ENCODE measurements at regions not wholly inside any gene's neighbourhood (a gene's known extent, or its start where the extent isn't known, plus 50 kb on each side); places are given as distances from the start of the nearest gene placed in this dataset.

DNA sequence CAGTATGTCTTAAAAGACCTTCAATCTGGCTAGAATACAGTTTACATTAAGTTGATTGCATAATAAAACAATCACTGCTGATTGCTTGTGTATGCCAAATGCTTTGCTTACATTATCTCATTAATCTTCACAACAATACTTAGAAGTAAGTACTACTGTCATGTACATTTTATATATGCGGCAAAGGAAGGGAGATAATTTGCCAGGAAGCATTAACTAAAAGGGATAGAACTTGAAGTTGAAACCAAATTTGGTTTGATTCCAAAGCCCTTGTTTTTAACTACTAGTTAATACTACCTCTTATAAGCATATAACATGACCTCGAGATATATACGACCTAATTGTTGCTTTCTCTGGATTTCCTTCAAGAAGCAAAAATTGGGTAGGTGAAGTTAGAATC, 155.8 kb downstream of the NTMT2 start:
- no peak overlapping the region for H3K14ac ChIP-seq (ENCODE audit: insufficient read length)
- H3K79me2 ChIP-seq (ENCODE audit: control insufficient read depth in 1 of 2, insufficient read depth in 2 of 2, low read length in 2 of 2) = no peaks in the 10 kb centered on the region
- H3K18ac ChIP-seq (ENCODE audit: extremely low read depth, low read length) = no peak overlapping the region
- no peak overlapping the region for H4K8ac ChIP-seq (ENCODE audit: extremely low read depth, insufficient read depth, low read length)
- H3K4me2 ChIP-seq (ENCODE audit: insufficient read depth in 1 of 2, low read depth in 2 of 2, low read length in 2 of 2) = no peak overlapping the region
- H2BK12ac ChIP-seq (ENCODE audit: low read depth, low read length) = no peak overlapping the region
- no peak for TF ChIP-seq SIRT6 (IDR thresholded peaks at IDR 0.05; ENCODE audit: low read length)
- TF ChIP-seq POU5F1 (IDR thresholded peaks at IDR 0.05; ENCODE audit: low read depth, low read length) = no peak
- TF ChIP-seq JUND (IDR thresholded peaks at IDR 0.05; ENCODE audit: low read length) = no peak
- TF ChIP-seq CEBPB (IDR thresholded peaks at IDR 0.05; ENCODE audit: low read depth, low read length) = no peak
- TF ChIP-seq TBP (IDR thresholded peaks at IDR 0.05; ENCODE audit: low read depth, low read length) = no peak
- no peak for TF ChIP-seq RFX5 (IDR thresholded peaks at IDR 0.05; ENCODE audit: borderline replicate concordance, low read depth, low read length)
- no peak for TF ChIP-seq EGR1 (IDR thresholded peaks at IDR 0.05; ENCODE audit: borderline replicate concordance, low read depth, low read length)
- no peak overlapping the region for H3K9ac ChIP-seq (replicated peaks in 1 of 4; ENCODE audit: extremely low read depth in 1 of 4, low read depth in 3 of 4, low read length in 3 of 4)
- no peak overlapping the region for H2BK20ac ChIP-seq (ENCODE audit: low read length)
- H3K23me2 ChIP-seq (ENCODE audit: low read depth, low read length) = no peaks in the 10 kb centered on the region
- no peaks in the 10 kb centered on the region for H3K9me3 ChIP-seq (ENCODE audit: insufficient read depth in 2 of 2, low read depth in 1 of 2, low read length in 1 of 2)
- H3K4me3 ChIP-seq (ENCODE audit: extremely low read depth in 1 of 4, insufficient read depth in 2 of 4, low read depth in 3 of 4, low read length in 4 of 4) = no peak overlapping the region
- H2BK120ac ChIP-seq (replicated peaks; ENCODE audit: low read depth, low read length) = no peak overlapping the region
- H2BK5ac ChIP-seq (ENCODE audit: low read depth, low read length) = no peak overlapping the region
- H2BK15ac ChIP-seq (ENCODE audit: low read length) = no peak overlapping the region
- no peak overlapping the region for H4K5ac ChIP-seq (ENCODE audit: insufficient read length, low read depth, low read length)
- no peaks in the 10 kb centered on the region for H4K20me1 ChIP-seq (replicated peaks in 1 of 2; ENCODE audit: control insufficient read depth in 1 of 2, insufficient read depth in 2 of 2, low read length in 2 of 2)
- 93% methylated on average over 3 of the region's 3 CpGs; no CpG with 5 or more reads in 1 of the 2 experiments for WGBS, 2 experiments (ENCODE audit: extremely low coverage in 1 of 2, insufficient coverage in 1 of 2, insufficient read length in 1 of 2, insufficient replicate concordance in 2 of 2, low coverage in 1 of 2, low lambda C conversion rate in 2 of 2, missing lambda C conversion rate in 1 of 2)
- no peak overlapping the region for H2AFZ ChIP-seq (ENCODE audit: low read length)
- CTCF ChIA-PET (ENCODE audit: partially characterized antibody) = no interaction called here
- H4K91ac ChIP-seq (replicated peaks; ENCODE audit: insufficient read length, low read length) = no peak overlapping the region
- no peak overlapping the region for H3K4ac ChIP-seq (replicated peaks; ENCODE audit: insufficient read length, low read depth, low read length)
- H3K4me1 ChIP-seq (replicated peaks in 1 of 4; ENCODE audit: control insufficient read depth in 3 of 4, insufficient read depth in 4 of 4, low read length in 3 of 4) = no peaks in the 10 kb centered on the region
- H3K23ac ChIP-seq (ENCODE audit: insufficient read length) = no peak overlapping the region
- no peaks in the 10 kb centered on the region for H3K27me3 ChIP-seq (replicated peaks in 1 of 4; ENCODE audit: control insufficient read depth in 3 of 4, extremely low read depth in 1 of 4, insufficient read depth in 3 of 4, low read length in 3 of 4)
- no peak overlapping the region for H3K56ac ChIP-seq (replicated peaks; ENCODE audit: insufficient read length, low read depth, low read length)
- FAIRE-seq (no peak), DNase-seq (ENCODE audit: low read depth in 1 of 2, low spot score in 2 of 2) (no peak)
- POLR2A ChIA-PET (ENCODE audit: partially characterized antibody) = no interaction called here
- H3K79me1 ChIP-seq (ENCODE audit: low read depth, low read length) = no peaks in the 10 kb centered on the region
- no peak overlapping the region for H2AK5ac ChIP-seq (ENCODE audit: low read depth, low read length)
- H3K36me3 ChIP-seq (ENCODE audit: control insufficient read depth in 2 of 4, insufficient read depth in 4 of 4, low read length in 3 of 4) = no peaks in the 10 kb centered on the region
- H3K27ac ChIP-seq (ENCODE audit: low read depth, low read length) = no peak overlapping the region

Measured in H1 (cell line).